ENCODE measurements at regions not wholly inside any gene's neighbourhood (a gene's known extent, or its start where the extent isn't known, plus 50 kb on each side); places are given as distances from the start of the nearest gene placed in this dataset.
A peak's percentile ranks its signal among the peaks of the same experiment; 100 is the strongest.

DNA sequence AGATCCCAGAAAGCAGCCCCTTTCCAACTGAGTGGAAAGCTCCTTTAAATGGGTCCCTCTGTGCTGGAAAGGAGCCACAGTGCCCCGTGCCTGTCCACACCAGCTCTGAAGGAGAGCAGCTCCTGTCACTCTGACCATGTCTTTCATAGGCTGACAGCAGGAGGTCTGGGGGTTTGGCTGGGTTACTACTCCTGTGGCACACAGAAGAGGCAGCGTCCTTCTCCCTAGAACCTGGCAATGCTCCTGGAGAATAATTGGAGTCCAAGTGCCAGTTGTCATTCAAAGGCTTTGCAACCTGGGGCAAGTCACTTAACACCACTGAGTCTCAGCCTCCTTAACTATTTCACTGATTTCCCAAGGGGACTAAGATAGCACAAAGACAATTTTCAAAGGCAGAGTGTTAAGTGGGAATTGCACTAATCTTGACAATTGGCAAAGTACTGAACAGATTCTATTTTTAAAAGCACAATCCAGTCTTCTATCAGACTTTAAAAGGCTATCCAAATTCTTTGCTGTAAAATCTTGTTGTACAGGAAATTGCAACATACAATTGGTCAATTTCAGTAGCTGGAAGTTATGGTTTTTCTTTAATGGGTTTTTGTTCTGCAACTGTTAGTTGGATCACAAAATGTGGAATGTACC is 457.2 kb downstream of the KIF16B start:
- Histone ChIP-seq H3K27me3 (no peaks in the 10 kb centered on the region), H3K4me1 (peaks cover 9% of the 10 kb centered on the region), H3K36me3 (no peaks in the 10 kb centered on the region), H2AFZ (replicated peaks) (no peak overlapping the region), H3K4me3 (no peak overlapping the region), H3K27ac (no peak overlapping the region), H4K20me1 (ENCODE audit: low read depth) (no peaks in the 10 kb centered on the region), H3F3A (ENCODE audit: low read depth) (no peaks in the 10 kb centered on the region), H3K9me3 (ENCODE audit: low read depth) (no peaks in the 10 kb centered on the region), H3K4me2 (no peak overlapping the region), H3K9ac (no peak overlapping the region), H3K79me2 (ENCODE audit: low read depth) (no peaks in the 10 kb centered on the region)
- no peaks in the 10 kb centered on the region for H3K27me3 Mint-ChIP-seq (ENCODE audit: insufficient read depth, low read depth)
- peak; percentile 8 for DNase-seq (ENCODE audit: low spot score)
- H3K4me1 Mint-ChIP-seq = peaks cover 4% of the 10 kb centered on the region
- H3K4me3 Mint-ChIP-seq = no peak overlapping the region
- TF ChIP-seq EZH2phosphoT487 (IDR thresholded peaks at IDR 0.05) (no peak), EZH2 (IDR thresholded peaks at IDR 0.05) (no peak), CTCF (IDR thresholded peaks at IDR 0.05) (no peak)
- H3K9me3 Mint-ChIP-seq = peaks cover 12% of the 10 kb centered on the region
- H3K27ac Mint-ChIP-seq = peak overlapping the region; percentile 20
- peaks cover 1% of the 10 kb centered on the region for H3K36me3 Mint-ChIP-seq

GRCh38 chr20:16113736-16114135 is 459.5 kb downstream of the KIF16B start:
- H3K27me3 ChIP-seq = no peaks in the 10 kb centered on the region
- Mint-ChIP-seq H3K4me3 (no peak overlapping the region), H3K4me1 (peaks cover 7% of the 10 kb centered on the region), H3K27ac (no peak overlapping the region), H3K9me3 (peaks cover 14% of the 10 kb centered on the region), H3K27me3 (ENCODE audit: insufficient read depth, low read depth) (peaks cover 2% of the 10 kb centered on the region), H3K36me3 (peaks cover 1% of the 10 kb centered on the region)
- no peak overlapping the region for H3K4me3 ChIP-seq
- H3K79me2 ChIP-seq (ENCODE audit: low read depth) = no peaks in the 10 kb centered on the region
- H3F3A ChIP-seq (ENCODE audit: low read depth) = no peaks in the 10 kb centered on the region
- H3K27ac ChIP-seq = no peak overlapping the region
- H3K4me2 ChIP-seq = no peak overlapping the region
- H3K9ac ChIP-seq = no peak overlapping the region
- no peaks in the 10 kb centered on the region for H3K36me3 ChIP-seq
- no peak for DNase-seq (ENCODE audit: low spot score)
- H3K4me1 ChIP-seq = peaks cover 9% of the 10 kb centered on the region
- TF ChIP-seq CTCF (IDR thresholded peaks at IDR 0.05) = no peak
- no peak for TF ChIP-seq EZH2 (IDR thresholded peaks at IDR 0.05)
- no peaks in the 10 kb centered on the region for H4K20me1 ChIP-seq (ENCODE audit: low read depth)
- no peaks in the 10 kb centered on the region for H3K9me3 ChIP-seq (ENCODE audit: low read depth)
- no peak overlapping the region for H2AFZ ChIP-seq (replicated peaks)

- Histone ChIP-seq H3F3A (ENCODE audit: low read depth) (peaks cover 5% of the 10 kb centered on the region), H3K27me3 (no peaks in the 10 kb centered on the region), H3K36me3 (no peaks in the 10 kb centered on the region), H3K9ac (no peak overlapping the region), H3K27ac (no peak overlapping the region), H2AFZ (replicated peaks) (no peak overlapping the region), H3K4me2 (no peak overlapping the region), H3K79me2 (ENCODE audit: low read depth) (no peaks in the 10 kb centered on the region), H3K4me1 (peaks cover 16% of the 10 kb centered on the region), H4K20me1 (ENCODE audit: low read depth) (no peaks in the 10 kb centered on the region), H3K4me3 (no peak overlapping the region), H3K9me3 (ENCODE audit: low read depth) (no peaks in the 10 kb centered on the region)
- DNase-seq (ENCODE audit: low spot score) = no peak
- peaks cover 3% of the 10 kb centered on the region for H3K9me3 Mint-ChIP-seq
- no peaks in the 10 kb centered on the region for H3K36me3 Mint-ChIP-seq
- H3K4me1 Mint-ChIP-seq = peaks cover 19% of the 10 kb centered on the region
- TF ChIP-seq EZH2 (IDR thresholded peaks at IDR 0.05) = no peak
- peaks cover 4% of the 10 kb centered on the region for H3K27me3 Mint-ChIP-seq (ENCODE audit: insufficient read depth, low read depth)
- no peak overlapping the region for H3K27ac Mint-ChIP-seq
- H3K4me3 Mint-ChIP-seq = no peak overlapping the region
Observed at GRCh38 chr20:16111852-16112412, 461.3 kb downstream of the KIF16B start.

GRCh38 chr20:16111172-16111832 is 461.9 kb downstream of the KIF16B start:
- H3K27ac ChIP-seq = no peak overlapping the region
- no peaks in the 10 kb centered on the region for H3K27me3 ChIP-seq
- no peaks in the 10 kb centered on the region for H3K36me3 ChIP-seq
- Mint-ChIP-seq H3K4me1 (peaks cover 21% of the 10 kb centered on the region), H3K9me3 (peaks cover 3% of the 10 kb centered on the region), H3K27me3 (ENCODE audit: insufficient read depth, low read depth) (peaks cover 8% of the 10 kb centered on the region), H3K36me3 (no peaks in the 10 kb centered on the region), H3K4me3 (no peak overlapping the region), H3K27ac (peak overlapping the region; percentile 42)
- no peaks in the 10 kb centered on the region for H3K9me3 ChIP-seq (ENCODE audit: low read depth)
- no peak overlapping the region for H3K4me2 ChIP-seq
- no peak overlapping the region for H3K4me3 ChIP-seq
- H4K20me1 ChIP-seq (ENCODE audit: low read depth) = no peaks in the 10 kb centered on the region
- H3K79me2 ChIP-seq (ENCODE audit: low read depth) = no peaks in the 10 kb centered on the region
- TF ChIP-seq EZH2 (IDR thresholded peaks at IDR 0.05) = no peak
- TF ChIP-seq CTCF (IDR thresholded peaks at IDR 0.05) = no peak
- TF ChIP-seq EZH2phosphoT487 (IDR thresholded peaks at IDR 0.05) = no peak
- peaks cover 5% of the 10 kb centered on the region for H3F3A ChIP-seq (ENCODE audit: low read depth)
- DNase-seq (ENCODE audit: low spot score) = peak; percentile 8
- no peak overlapping the region for H2AFZ ChIP-seq (replicated peaks)
- peaks cover 18% of the 10 kb centered on the region for H3K4me1 ChIP-seq
- no peak overlapping the region for H3K9ac ChIP-seq

All from neural progenitor cell (in vitro differentiated cells).